Lung (tissue), 11 donors: ENCODE measurements at regions not wholly inside any gene's neighbourhood (a gene's known extent, or its start where the extent isn't known, plus 50 kb on each side); places are given as distances from the start of the nearest gene placed in this dataset.

Source experiments
- ATAC-seq: fragments of 200-7000 bp; cut with Tn5 transposase; one replicate; pipeline ENCODE4 v1.9.1; 2020; ENCODE audit warnings: moderate number of reproducible peaks; ENCODE audit not compliant: insufficient read depth, low FRiP score
- DNase-seq, 3 donors: peaks; one replicate each; pipeline ENCODE4 v3.0.0-alpha.2; 2013 to 2017
- H3K27ac ChIP-seq, 2 donors: one replicate each; pipeline ENCODE4 v1.5.1; 2013; ENCODE audit warnings: mild to moderate bottlenecking in 2 of 2, moderate library complexity in 2 of 2, control low read depth in 1 of 2, inconsistent platforms in 1 of 2, low read depth in 1 of 2, low read length in 1 of 2
- H3K27me3 ChIP-seq, 3 donors: one replicate each; pipeline ENCODE4 v1.5.1; 2013; ENCODE audit warnings: low read length in 2 of 3; ENCODE audit not compliant: control insufficient read depth in 3 of 3, insufficient read depth in 3 of 3
- H3K36me3 ChIP-seq, 4 donors: one replicate each; pipeline ENCODE4 v1.5.1; 2013; ENCODE audit warnings: low read length in 4 of 4, mild to moderate bottlenecking in 1 of 4, moderate library complexity in 1 of 4; ENCODE audit not compliant: control insufficient read depth in 4 of 4, insufficient read depth in 4 of 4
- H3K4me1 ChIP-seq, 5 donors: one replicate each; pipeline ENCODE4 v1.5.1; 2013; ENCODE audit warnings: low read length in 5 of 5, mild to moderate bottlenecking in 2 of 5, moderate library complexity in 1 of 5; ENCODE audit not compliant: control insufficient read depth in 5 of 5, insufficient read depth in 5 of 5
- H3K4me3 ChIP-seq: one replicate; pipeline ENCODE4 v1.5.1; 2013; ENCODE audit warnings: mild to moderate bottlenecking, control low read depth, moderate library complexity
- H3K9ac ChIP-seq, 2 donors: one replicate each; pipeline ENCODE4 v1.5.1; 2013; ENCODE audit warnings: low read length in 2 of 2, control low read depth in 1 of 2; ENCODE audit not compliant: insufficient read depth in 1 of 2
- H3K9me3 ChIP-seq, 4 donors: one replicate each; pipeline ENCODE4 v1.5.1; 2013; ENCODE audit warnings: low read length in 3 of 4, mild to moderate bottlenecking in 1 of 4, moderate library complexity in 1 of 4; ENCODE audit not compliant: control insufficient read depth in 4 of 4, insufficient read depth in 3 of 4
- CTCF ChIP-seq: IDR thresholded peaks from 2 replicates; pipeline ENCODE4 v1.5.1; 2012; ENCODE audit warnings: mild to moderate bottlenecking; ENCODE audit errors: control extremely low read depth, extremely low read depth
- WGBS, 2 donors: extraction: QIAGEN DNeasy Blood & Tissue Kit; methylation state at CpG; one replicate each; pipeline ENCODE4 v1.1.7; 2013; 5-methylcytosine and 5-hydroxymethylcytosine counted together
- donor health status: control.
- donor health status: control.
- donor health status: Bipolar disorder and iron deficiency.
- donor health status: healthy.
- donor health status: DM: yes; HTN: yes; CAD: no.

DNA sequence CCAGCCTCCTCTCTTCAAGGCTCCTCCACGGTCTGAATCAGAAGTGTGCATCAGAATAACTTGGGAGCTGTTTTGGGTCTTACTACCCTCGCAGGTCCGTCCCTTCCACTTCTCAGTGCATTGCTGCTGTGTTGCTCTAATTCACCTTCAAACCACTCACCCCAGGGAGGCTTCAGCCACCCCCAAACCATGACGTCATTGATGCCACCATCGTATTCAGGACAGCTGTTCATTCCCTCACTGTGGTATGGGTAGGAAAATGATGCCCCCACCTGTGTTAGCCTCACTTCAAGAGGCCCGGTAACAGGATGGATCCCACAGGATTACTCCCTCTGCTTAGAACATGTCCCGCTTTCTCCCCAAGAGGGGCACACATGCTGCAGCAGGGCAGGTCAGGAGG lies 1005.7 kb downstream of the UQCRFS1 start:
- Histone ChIP-seq H3K4me3 (no peak overlapping the region), H3K36me3 (no peaks in the 10 kb centered on the region), H3K27me3 (no peaks in the 10 kb centered on the region), H3K9me3 (no peaks in the 10 kb centered on the region), H3K9ac (no peak overlapping the region), H3K27ac (no peak overlapping the region), H3K4me1 (no peaks in the 10 kb centered on the region)
- 84 to 90% methylated on average over 7 of the region's 7 CpGs for WGBS, 2 donors
- DNase-seq: no peak
- no peak for ATAC-seq
- no peak for TF ChIP-seq CTCF

GRCh38 chr19:28201462-28201943 lies 1011.4 kb downstream of the UQCRFS1 start:
- Histone ChIP-seq H3K27me3 (no peaks in the 10 kb centered on the region), H3K4me3 (no peak overlapping the region), H3K36me3 (no peaks in the 10 kb centered on the region), H3K9me3 (peaks cover 0 to 14% (median 0%) of the 10 kb centered on the region in 4 donors), H3K27ac (no peak overlapping the region), H3K4me1 (peaks cover 0 to 12% (median 0%) of the 10 kb centered on the region in 5 donors), H3K9ac (no peak overlapping the region)
- DNase-seq: no peak
- no peak for TF ChIP-seq CTCF
- WGBS, 2 donors: 94 to 98% methylated on average over 5 of the region's 5 CpGs
- no peak for ATAC-seq

DNA sequence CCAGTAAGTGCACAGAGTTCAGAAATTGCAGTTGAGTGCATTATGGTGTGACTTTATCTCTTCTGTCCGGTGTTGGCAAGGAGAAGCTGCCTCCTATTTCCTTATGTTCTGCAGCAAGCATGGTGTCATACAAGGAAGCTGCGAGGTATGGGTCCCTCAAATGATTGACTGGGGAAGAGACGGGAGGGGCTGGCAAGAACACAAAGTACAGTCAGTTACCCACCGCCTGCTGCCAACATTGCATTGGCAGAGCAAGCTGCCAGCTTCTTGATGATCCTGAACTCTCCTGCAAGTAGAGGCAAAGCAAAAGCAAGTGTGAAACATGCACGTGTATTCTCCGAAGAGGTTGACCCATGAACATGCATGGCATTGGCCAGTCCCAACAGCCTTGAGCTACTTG lies 1013.6 kb downstream of the UQCRFS1 start:
- 88 to 89% methylated on average over 6 of the region's 6 CpGs for WGBS, 2 donors
- H3K27me3 ChIP-seq: no peaks in the 10 kb centered on the region
- no peak overlapping the region for H3K4me3 ChIP-seq
- no peak overlapping the region for H3K27ac ChIP-seq
- no peak for TF ChIP-seq CTCF
- no peak for DNase-seq
- peaks cover 0 to 14% (median 0%) of the 10 kb centered on the region in 4 donors for H3K9me3 ChIP-seq
- no peak for ATAC-seq
- no peaks in the 10 kb centered on the region for H3K36me3 ChIP-seq
- peaks cover 0 to 28% (median 6%) of the 10 kb centered on the region in 5 donors for H3K4me1 ChIP-seq
- H3K9ac ChIP-seq: no peak overlapping the region

GRCh38 chr19:28196961-28197360 lies 1016.0 kb downstream of the UQCRFS1 start:
- 71 to 81% methylated on average over 7 of the region's 7 CpGs for WGBS, 2 donors
- peak; percentile 60 to 76 (median 71) for DNase-seq
- no peak for ATAC-seq

More at GRCh38 chr19:28196961-28197360, 1016.0 kb downstream of the UQCRFS1 start:
- H3K36me3 ChIP-seq: no peaks in the 10 kb centered on the region
- H3K27me3 ChIP-seq: no peaks in the 10 kb centered on the region
- no peak overlapping the region for H3K27ac ChIP-seq
- no peak overlapping the region for H3K9ac ChIP-seq
- peaks cover 0 to 13% (median 0%) of the 10 kb centered on the region in 4 donors for H3K9me3 ChIP-seq
- H3K4me3 ChIP-seq: no peak overlapping the region
- peaks cover 0 to 28% (median 6%) of the 10 kb centered on the region in 5 donors for H3K4me1 ChIP-seq
- TF ChIP-seq CTCF: no peak
